Astrocyte (in vitro differentiated cells and primary cell): ENCODE measurements at regions not wholly inside any gene's neighbourhood (a gene's known extent, or its start where the extent isn't known, plus 50 kb on each side); places are given as distances from the start of the nearest gene placed in this dataset.

Source experiments
- EZH2 ChIP-seq: IDR thresholded peaks from 2 replicates; pipeline ENCODE4 v1.6.1; 2012; ENCODE audit warnings: mild to moderate bottlenecking, low read length, inconsistent platforms; ENCODE audit not compliant: insufficient read depth
- TF ChIP-seq, protein P1 (sequence below): IDR thresholded peaks from 2 replicates; pipeline ENCODE4 v1.5.1; 2011; ENCODE audit warnings: low read depth, mild to moderate bottlenecking, inconsistent platforms, low read length, moderate library complexity; ENCODE audit not compliant: insufficient read depth

DNA sequence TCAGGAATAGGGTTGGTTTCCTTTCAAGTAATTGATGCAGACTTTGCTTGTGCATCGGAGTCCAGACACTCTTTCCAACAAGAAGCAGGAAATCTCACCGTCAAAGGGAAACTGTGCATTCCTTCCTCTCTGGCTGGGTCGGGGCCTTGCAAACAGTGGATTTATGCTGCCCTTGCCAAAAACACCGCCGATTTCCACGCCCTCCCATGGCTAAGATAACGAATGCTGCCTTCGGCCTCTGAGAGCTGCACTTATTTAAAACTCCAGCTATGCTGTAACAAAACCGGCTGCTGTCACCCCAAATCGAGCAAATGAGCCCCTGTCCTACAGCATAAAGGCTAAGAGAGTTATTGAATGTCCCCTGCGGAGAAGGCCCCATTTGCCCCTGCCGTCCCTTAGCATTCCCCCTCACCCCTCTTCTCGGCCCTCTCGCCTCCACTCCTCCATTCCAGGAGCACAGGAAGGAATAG, 275.5 kb upstream of the IRX5 start:
- TF ChIP-seq, protein P1, sequence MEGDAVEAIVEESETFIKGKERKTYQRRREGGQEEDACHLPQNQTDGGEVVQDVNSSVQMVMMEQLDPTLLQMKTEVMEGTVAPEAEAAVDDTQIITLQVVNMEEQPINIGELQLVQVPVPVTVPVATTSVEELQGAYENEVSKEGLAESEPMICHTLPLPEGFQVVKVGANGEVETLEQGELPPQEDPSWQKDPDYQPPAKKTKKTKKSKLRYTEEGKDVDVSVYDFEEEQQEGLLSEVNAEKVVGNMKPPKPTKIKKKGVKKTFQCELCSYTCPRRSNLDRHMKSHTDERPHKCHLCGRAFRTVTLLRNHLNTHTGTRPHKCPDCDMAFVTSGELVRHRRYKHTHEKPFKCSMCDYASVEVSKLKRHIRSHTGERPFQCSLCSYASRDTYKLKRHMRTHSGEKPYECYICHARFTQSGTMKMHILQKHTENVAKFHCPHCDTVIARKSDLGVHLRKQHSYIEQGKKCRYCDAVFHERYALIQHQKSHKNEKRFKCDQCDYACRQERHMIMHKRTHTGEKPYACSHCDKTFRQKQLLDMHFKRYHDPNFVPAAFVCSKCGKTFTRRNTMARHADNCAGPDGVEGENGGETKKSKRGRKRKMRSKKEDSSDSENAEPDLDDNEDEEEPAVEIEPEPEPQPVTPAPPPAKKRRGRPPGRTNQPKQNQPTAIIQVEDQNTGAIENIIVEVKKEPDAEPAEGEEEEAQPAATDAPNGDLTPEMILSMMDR = no peak
- TF ChIP-seq EZH2 = no peak
